OCI-LY7 (cell line): ENCODE measurements at regions not wholly inside any gene's neighbourhood (a gene's known extent, or its start where the extent isn't known, plus 50 kb on each side); places are given as distances from the start of the nearest gene placed in this dataset.

Experiments
- BruUV-seq: library from RNA; stranded (reverse); fragments of 400-500 nt; replicated peaks from 2 replicates; lab custom pipeline; 2021; lab: Mats Ljungman, UMichigan
- CTCF ChIA-PET: fragments of 300-600 bp; sonication (Branson Sonifier 250); formaldehyde crosslinking; loops from one replicate; lab custom pipeline; 2022; ENCODE audit warnings: antibody characterized with exemption; ENCODE audit not compliant: unreplicated experiment; lab: Charles Lee
- POLR2A ChIA-PET: fragments of 300-600 bp; sonication (Branson Sonifier 250); formaldehyde crosslinking; loops from one replicate; lab custom pipeline; 2022; ENCODE audit warnings: antibody characterized with exemption; lab: Charles Lee
- DNase-seq: peaks from one replicate; pipeline ENCODE4 v3.0.0-alpha.2; 2015; ENCODE audit warnings: low spot score
- H2AFZ ChIP-seq: fragments of 200-600 bp; sonication (generic), shearing (Covaris generic); 2 replicates; pipeline ENCODE4 v1.6.1; 2014; ENCODE audit warnings: mild to moderate bottlenecking, antibody characterized with exemption, low read length, moderate library complexity
- H3K27ac ChIP-seq: fragments of 200-600 bp; sonication (generic); 2 replicates; pipeline ENCODE4 v1.5.1; 2014; ENCODE audit warnings: mixed run types, low read depth, mild to moderate bottlenecking, moderate library complexity, low read length, inconsistent platforms; ENCODE audit not compliant: poor library complexity, severe bottlenecking
- H3K36me3 ChIP-seq: fragments of 200-600 bp; sonication (generic); 2 replicates; pipeline ENCODE4 v1.6.1; 2014; ENCODE audit warnings: mild to moderate bottlenecking, antibody characterized with exemption, low read length, moderate library complexity, mixed read lengths; ENCODE audit not compliant: insufficient read depth
- H3K4me1 ChIP-seq: fragments of 200-600 bp; sonication (generic); 2 replicates; pipeline ENCODE4 v1.5.1; 2014; ENCODE audit warnings: mild to moderate bottlenecking, low read length; ENCODE audit not compliant: insufficient read depth, poor library complexity, severe bottlenecking
- H3K4me2 ChIP-seq: fragments of 200-600 bp; sonication (generic); 2 replicates; pipeline ENCODE4 v1.6.1; 2014; ENCODE audit warnings: mild to moderate bottlenecking, low read length
- H3K4me3 ChIP-seq: fragments of 200-600 bp; sonication (generic); 2 replicates; pipeline ENCODE4 v1.5.1; 2014; ENCODE audit warnings: mild to moderate bottlenecking, low read depth, low read length; ENCODE audit not compliant: poor library complexity, severe bottlenecking
- H3K79me2 ChIP-seq: fragments of 200-600 bp; sonication (generic); 2 replicates; pipeline ENCODE4 v1.6.1; 2016; ENCODE audit warnings: low read depth, mild to moderate bottlenecking, low read length, moderate library complexity, mixed read lengths; ENCODE audit not compliant: insufficient read depth
- H3K9me2 ChIP-seq: fragments of 200-600 bp; sonication (generic); 2 replicates; pipeline ENCODE4 v1.6.1; 2016; ENCODE audit warnings: mild to moderate bottlenecking, low read length, mixed read lengths; ENCODE audit not compliant: insufficient read depth
- H3K9me3 ChIP-seq: fragments of 200-600 bp; sonication (generic); 2 replicates; pipeline ENCODE4 v1.6.1; 2014; ENCODE audit warnings: mild to moderate bottlenecking, mixed run types, low read length, mixed read lengths
- H4K20me1 ChIP-seq: fragments of 200-600 bp; sonication (generic); 2 replicates; pipeline ENCODE4 v1.6.1; 2014; ENCODE audit warnings: mild to moderate bottlenecking, antibody characterized with exemption, low read length, moderate library complexity, mixed read lengths; ENCODE audit not compliant: insufficient read depth
- CTCF ChIP-seq: fragments of 200-600 bp; sonication (generic); conservative IDR thresholded peaks from 2 replicates; pipeline ENCODE4 v1.5.1; 2014; ENCODE audit warnings: mild to moderate bottlenecking, antibody characterized with exemption, low read length, moderate library complexity, mixed read lengths
- EZH2phosphoT487 ChIP-seq: fragments of 200-600 bp; sonication (generic); IDR thresholded peaks from 2 replicates; pipeline ENCODE4 v1.6.1; 2018; ENCODE audit warnings: low read depth, borderline replicate concordance, mild to moderate bottlenecking, mixed run types, antibody characterized with exemption, low read length, moderate library complexity, mixed read lengths
- intact Hi-C: fragments of 100-400 bp; cut with micrococcal nuclease; formaldehyde crosslinking; loops from one replicate; pipeline ENCODE4 v1.10.0; 2022; ENCODE audit not compliant: unreplicated experiment

GRCh38 chr2:21640046-21640445 lies 516.3 kb downstream of the TDRD15 start:
- ChIA-PET POLR2A (no interaction called here), CTCF (no interaction called here)
- intact Hi-C loops, result no loop called here
- Histone ChIP-seq H3K4me3 (no peak overlapping the region), H3K4me2 (no peak overlapping the region), H3K79me2 (no peaks in the 10 kb centered on the region), H3K9me2 (no peaks in the 10 kb centered on the region), H3K27ac (no peak overlapping the region), H3K4me1 (no peaks in the 10 kb centered on the region), H3K36me3 (no peaks in the 10 kb centered on the region), H3K9me3 (no peaks in the 10 kb centered on the region), H2AFZ (no peak overlapping the region), H4K20me1 (no peaks in the 10 kb centered on the region)
- DNase-seq, result no peak
- TF ChIP-seq CTCF, result no peak
- TF ChIP-seq EZH2phosphoT487, result no peak
- BruUV-seq, result no TSS peak

- ChIA-PET CTCF (no interaction called here), POLR2A (no interaction called here)
- Histone ChIP-seq H3K36me3 (no peaks in the 10 kb centered on the region), H4K20me1 (no peaks in the 10 kb centered on the region), H3K27ac (no peak overlapping the region), H3K4me2 (no peak overlapping the region), H3K9me2 (no peaks in the 10 kb centered on the region), H3K9me3 (no peaks in the 10 kb centered on the region), H3K4me1 (no peaks in the 10 kb centered on the region), H3K4me3 (no peak overlapping the region), H2AFZ (no peak overlapping the region), H3K79me2 (no peaks in the 10 kb centered on the region)
- BruUV-seq, result no TSS peak
- intact Hi-C loops, result no loop called here
- no peak for TF ChIP-seq CTCF
- no peak for TF ChIP-seq EZH2phosphoT487
- no peak for DNase-seq
These were observed 518.9 kb downstream of the TDRD15 start for GRCh38 chr2:21642647-21643046.

GRCh38 chr2:21643180-21643579 lies 519.4 kb downstream of the TDRD15 start:
- Histone ChIP-seq H3K4me1 (no peaks in the 10 kb centered on the region), H3K27ac (no peak overlapping the region), H3K9me2 (no peaks in the 10 kb centered on the region), H3K4me2 (no peak overlapping the region), H3K36me3 (no peaks in the 10 kb centered on the region), H4K20me1 (no peaks in the 10 kb centered on the region), H3K4me3 (no peak overlapping the region), H3K79me2 (no peaks in the 10 kb centered on the region), H2AFZ (no peak overlapping the region), H3K9me3 (no peaks in the 10 kb centered on the region)
- TF ChIP-seq EZH2phosphoT487, result no peak
- DNase-seq, result no peak
- intact Hi-C loops, result no loop called here
- ChIA-PET POLR2A (no interaction called here), CTCF (no interaction called here)
- BruUV-seq, result no TSS peak
